ENCODE measurements at regions not wholly inside any gene's neighbourhood (a gene's known extent, or its start where the extent isn't known, plus 50 kb on each side); places are given as distances from the start of the nearest gene placed in this dataset.

GRCh38 chr5:153147891-153148623, 342.4 kb upstream of the GRIA1 start:
- peak; percentile 84 for DNase-seq

GRCh38 chr5:153148624-153148976, 341.9 kb upstream of the GRIA1 start:
- no peak for DNase-seq

- DNase-seq: no peak
Measured at GRCh38 chr5:153151558-153151957, 338.9 kb upstream of the GRIA1 start.

GRCh38 chr5:153153086-153153485, 337.4 kb upstream of the GRIA1 start:
- peak; percentile 19 for DNase-seq

- no peak for DNase-seq
Measured at GRCh38 chr5:153157156-153157555, 333.3 kb upstream of the GRIA1 start.

- no peak for DNase-seq
Measured at GRCh38 chr5:153158608-153159007, 331.9 kb upstream of the GRIA1 start.

- DNase-seq: no peak
Measured at GRCh38 chr5:153159616-153160015, 330.9 kb upstream of the GRIA1 start.

- no peak for DNase-seq
Measured at GRCh38 chr5:153168241-153168640, 322.2 kb upstream of the GRIA1 start.

- DNase-seq: no peak
Measured at GRCh38 chr5:153187503-153187902, 303.0 kb upstream of the GRIA1 start.

GRCh38 chr5:153206361-153206760, 284.1 kb upstream of the GRIA1 start:
- DNase-seq: no peak

GRCh38 chr5:153209016-153209415, 281.5 kb upstream of the GRIA1 start:
- no peak for DNase-seq

GRCh38 chr5:153209687-153210086, 280.8 kb upstream of the GRIA1 start:
- no peak for DNase-seq

- DNase-seq: no peak
Measured at GRCh38 chr5:153211076-153211475, 279.4 kb upstream of the GRIA1 start.

- DNase-seq: no peak
Measured at GRCh38 chr5:153212471-153212870, 278.0 kb upstream of the GRIA1 start.

- no peak for DNase-seq
Measured at GRCh38 chr5:153222936-153223335, 267.5 kb upstream of the GRIA1 start.

- DNase-seq: no peak
Measured at GRCh38 chr5:153223376-153223775, 267.1 kb upstream of the GRIA1 start.

- DNase-seq: no peak
Measured at GRCh38 chr5:153224651-153225050, 265.8 kb upstream of the GRIA1 start.

- DNase-seq: no peak
Measured at GRCh38 chr5:153233933-153234332, 256.5 kb upstream of the GRIA1 start.

- DNase-seq: no peak
Measured at GRCh38 chr5:153236319-153236718, 254.2 kb upstream of the GRIA1 start.

GRCh38 chr5:153237671-153238332, 252.7 kb upstream of the GRIA1 start:
- DNase-seq: no peak

- DNase-seq: no peak
Measured at GRCh38 chr5:153257381-153257780, 233.1 kb upstream of the GRIA1 start.

- DNase-seq: no peak
Measured at GRCh38 chr5:153258469-153258868, 232.0 kb upstream of the GRIA1 start.

GRCh38 chr5:153267506-153267905, 223.0 kb upstream of the GRIA1 start:
- DNase-seq: no peak

GRCh38 chr5:153275695-153276094, 214.8 kb upstream of the GRIA1 start:
- no peak for DNase-seq

- no peak for DNase-seq
Measured at GRCh38 chr5:153276151-153276550, 214.3 kb upstream of the GRIA1 start.

Measured in NCI-H2171 treated with DMSO at 0.1 percent for 48 hours (cell line).